ENCODE measurements at regions not wholly inside any gene's neighbourhood (a gene's known extent, or its start where the extent isn't known, plus 50 kb on each side); places are given as distances from the start of the nearest gene placed in this dataset.

GRCh38 chr6:1047981-1048541 lies 263.8 kb upstream of the FOXQ1 start:
- no peak for DNase-seq (ENCODE audit: extremely low read depth, low read depth)
- TF ChIP-seq CTCF (IDR thresholded peaks at IDR 0.05; ENCODE audit: low read depth, low read length): no peak

GRCh38 chr6:1045239-1045638 lies 266.7 kb upstream of the FOXQ1 start:
- no peak for DNase-seq (ENCODE audit: extremely low read depth, low read depth)
- TF ChIP-seq CTCF (IDR thresholded peaks at IDR 0.05; ENCODE audit: low read depth, low read length): no peak

- DNase-seq (ENCODE audit: extremely low read depth, low read depth): no peak
- TF ChIP-seq CTCF (IDR thresholded peaks at IDR 0.05; ENCODE audit: low read depth, low read length): no peak
These were observed 267.7 kb upstream of the FOXQ1 start for GRCh38 chr6:1044040-1044836.

GRCh38 chr6:1043458-1043836 lies 268.5 kb upstream of the FOXQ1 start:
- TF ChIP-seq CTCF (IDR thresholded peaks at IDR 0.05; ENCODE audit: low read depth, low read length): no peak
- no peak for DNase-seq (ENCODE audit: extremely low read depth, low read depth)

GRCh38 chr6:1042583-1043457 lies 269.1 kb upstream of the FOXQ1 start:
- no peak for TF ChIP-seq CTCF (IDR thresholded peaks at IDR 0.05; ENCODE audit: low read depth, low read length)
- no peak for DNase-seq (ENCODE audit: extremely low read depth, low read depth)

- no peak for DNase-seq (ENCODE audit: extremely low read depth, low read depth)
- TF ChIP-seq CTCF (IDR thresholded peaks at IDR 0.05; ENCODE audit: low read depth, low read length): no peak
These were observed 271.5 kb upstream of the FOXQ1 start for GRCh38 chr6:1040393-1040792.

- no peak for TF ChIP-seq CTCF (IDR thresholded peaks at IDR 0.05; ENCODE audit: low read depth, low read length)
- no peak for DNase-seq (ENCODE audit: extremely low read depth, low read depth)
These were observed 272.2 kb upstream of the FOXQ1 start for GRCh38 chr6:1039746-1040145.
